ENCODE measurements at regions not wholly inside any gene's neighbourhood (a gene's known extent, or its start where the extent isn't known, plus 50 kb on each side); places are given as distances from the start of the nearest gene placed in this dataset.

- CTCF ChIA-PET, result interaction anchor here (1.6 to 1.7 kb wide), 2 partner anchors 53 to 164 kb away, joined by 3 to 5 read pairs; no protein-coding TSS in a partner anchor
- no peaks in the 10 kb centered on the region for H3K27me3 Mint-ChIP-seq (ENCODE audit: low read depth)
- peaks cover 6% of the 10 kb centered on the region for H3K36me3 Mint-ChIP-seq
- POLR2A ChIA-PET, result no interaction called here
- peaks cover 30% of the 10 kb centered on the region for H3K4me1 Mint-ChIP-seq
- DNase-seq (ENCODE audit: low spot score), result no peak
- no peak overlapping the region for H3K4me3 Mint-ChIP-seq
- peak; percentile 22; the same call in 1 of the 2 replicates for ATAC-seq
- H3K27ac Mint-ChIP-seq, result no peak overlapping the region
- peaks cover 22% of the 10 kb centered on the region for H3K9me3 Mint-ChIP-seq
- TF ChIP-seq FOXP1 (CRISPR knock-in tag; IDR thresholded peaks at IDR 0.05; ENCODE audit: borderline replicate concordance) (no peak), HMGA2 (CRISPR knock-in tag; IDR thresholded peaks at IDR 0.05) (no peak), ZBTB21 (CRISPR knock-in tag; IDR thresholded peaks at IDR 0.05; ENCODE audit: borderline replicate concordance) (no peak), NFATC4 (CRISPR knock-in tag; IDR thresholded peaks at IDR 0.05) (no peak), TCF7 (CRISPR knock-in tag; IDR thresholded peaks at IDR 0.05; ENCODE audit: low read depth) (no peak), USF1 (CRISPR knock-in tag; IDR thresholded peaks at IDR 0.05) (no peak), ELF4 (CRISPR knock-in tag; IDR thresholded peaks at IDR 0.05; ENCODE audit: low read depth) (no peak), E2F4 (CRISPR knock-in tag; IDR thresholded peaks at IDR 0.05; ENCODE audit: borderline replicate concordance, low read depth) (no peak), ZNF512 (CRISPR knock-in tag; IDR thresholded peaks at IDR 0.05; ENCODE audit: borderline replicate concordance) (no peak), CREB1 (CRISPR knock-in tag; IDR thresholded peaks at IDR 0.05) (no peak), PREB (CRISPR knock-in tag; IDR thresholded peaks at IDR 0.05; ENCODE audit: borderline replicate concordance) (no peak), ZNF281 (CRISPR knock-in tag; IDR thresholded peaks at IDR 0.05) (no peak), USF2 (CRISPR knock-in tag; IDR thresholded peaks at IDR 0.05) (no peak), STAT6 (CRISPR knock-in tag; conservative IDR thresholded peaks at IDR 0.05; ENCODE audit: low read depth) (no peak), ZNF532 (CRISPR knock-in tag; IDR thresholded peaks at IDR 0.05; ENCODE audit: borderline replicate concordance) (no peak), IRF1 (CRISPR knock-in tag; IDR thresholded peaks at IDR 0.05) (no peak)
These were observed 151.6 kb downstream of the ZIC5 start for GRCh38 chr13:99819967-99820366.
